ENCODE measurements at regions not wholly inside any gene's neighbourhood (a gene's known extent, or its start where the extent isn't known, plus 50 kb on each side); places are given as distances from the start of the nearest gene placed in this dataset.

- intact Hi-C loops (cut with DNase I), result no loop called here
- DNase-seq (ENCODE audit: low spot score), result no peak
- no peak for ATAC-seq
Observed at GRCh38 chr6:91465393-91465792, 878.5 kb upstream of the MAP3K7 start.

DNA sequence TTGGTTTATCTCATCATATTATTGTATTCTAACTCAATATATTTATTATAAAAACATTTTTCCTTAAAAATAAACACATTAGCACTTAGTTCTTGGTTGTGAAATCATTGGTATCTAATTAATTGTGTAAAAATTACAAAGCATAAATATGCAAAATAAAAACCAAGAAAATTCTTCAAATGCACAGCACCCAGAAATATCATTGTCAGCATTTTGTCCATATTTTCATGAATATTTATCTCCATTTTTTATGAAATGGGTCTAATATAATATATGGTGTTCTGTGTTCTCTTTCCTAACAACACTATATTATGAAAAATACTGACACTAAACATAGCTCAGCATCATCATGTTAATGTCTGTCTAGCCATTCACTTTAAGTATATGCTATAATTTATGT lies 877.8 kb upstream of the MAP3K7 start:
- no peak for ATAC-seq
- DNase-seq (ENCODE audit: low spot score), result no peak
- intact Hi-C loops (cut with DNase I), result no loop called here

DNA sequence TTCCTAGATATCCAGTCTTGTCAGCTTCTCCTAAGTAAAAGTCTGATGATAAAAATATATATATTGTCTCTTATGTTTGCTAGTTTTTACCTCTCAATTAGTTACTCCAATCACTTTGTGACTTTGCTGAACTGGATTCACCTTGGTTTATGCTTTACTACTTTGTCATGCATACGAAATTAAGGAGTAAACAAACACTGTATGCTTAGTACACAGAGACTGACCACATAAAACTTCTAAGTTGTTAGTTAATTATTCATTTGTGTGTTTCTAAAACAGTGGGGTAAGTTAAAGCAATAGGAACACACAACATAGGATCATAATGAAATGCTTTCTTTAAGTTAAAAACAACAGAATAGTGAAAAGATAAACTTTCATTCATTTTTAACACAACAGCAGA lies 877.3 kb upstream of the MAP3K7 start:
- intact Hi-C loops (cut with DNase I), result no loop called here
- ATAC-seq, result no peak

DNA sequence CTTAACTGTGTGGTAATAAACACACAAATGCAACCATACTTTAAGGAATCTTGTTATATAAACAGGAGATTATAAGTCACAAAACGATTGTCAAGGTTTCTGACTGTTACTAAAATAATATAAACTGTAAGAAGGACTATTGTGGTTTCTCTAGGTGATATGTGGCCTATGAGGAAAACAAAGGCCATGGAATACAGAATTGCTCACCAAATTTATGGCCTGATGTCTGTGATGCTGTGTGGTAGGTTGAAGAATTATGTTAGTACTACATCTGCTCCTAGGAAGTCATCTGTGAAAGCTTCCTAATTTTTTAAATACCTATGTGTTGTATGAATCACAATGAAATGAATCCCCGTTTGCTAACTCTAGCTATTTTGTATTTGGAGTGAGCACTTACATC lies 875.4 kb upstream of the MAP3K7 start:
- intact Hi-C loops (cut with DNase I), result no loop called here
- DNase-seq (ENCODE audit: low spot score) (no peak), ATAC-seq (no peak)

More for the DNA sequence above, 877.3 kb upstream of the MAP3K7 start:
- DNase-seq (ENCODE audit: low spot score), result no peak

GRCh38 chr6:91453224-91453878 lies 866.5 kb upstream of the MAP3K7 start:
- no peak for DNase-seq (ENCODE audit: low spot score)

DNA sequence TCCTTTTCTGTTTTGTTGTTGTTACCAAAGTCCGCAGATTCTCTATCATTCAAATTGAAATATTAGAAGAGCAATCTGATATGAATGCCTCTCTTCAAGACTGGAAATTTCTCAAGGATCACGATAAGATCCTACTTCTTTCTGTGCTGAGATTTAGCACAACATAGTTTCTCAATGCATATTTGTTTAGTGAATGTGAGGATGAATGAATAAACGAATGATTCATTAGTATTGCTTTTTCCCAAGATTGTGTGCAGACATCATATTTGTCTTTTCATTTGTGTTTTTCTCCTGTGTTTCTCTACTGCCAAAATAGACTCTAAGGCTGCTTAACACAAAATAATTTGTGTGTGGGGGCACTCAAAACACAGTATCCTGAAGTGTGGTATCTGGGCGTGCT lies 862.7 kb upstream of the MAP3K7 start:
- ATAC-seq, result no peak
- no peak for DNase-seq (ENCODE audit: low spot score)
- intact Hi-C loops (cut with DNase I), result no loop called here

More at GRCh38 chr6:91453224-91453878, 866.5 kb upstream of the MAP3K7 start:
- intact Hi-C loops (cut with DNase I), result no loop called here
- no peak for ATAC-seq

GRCh38 chr6:91447530-91448254 lies 860.8 kb upstream of the MAP3K7 start:
- intact Hi-C loops (cut with DNase I), result no loop called here
- ATAC-seq (no peak), DNase-seq (ENCODE audit: low spot score) (no peak)

- no peak for ATAC-seq
Observed at GRCh38 chr6:91447081-91447480, 860.2 kb upstream of the MAP3K7 start.

DNA sequence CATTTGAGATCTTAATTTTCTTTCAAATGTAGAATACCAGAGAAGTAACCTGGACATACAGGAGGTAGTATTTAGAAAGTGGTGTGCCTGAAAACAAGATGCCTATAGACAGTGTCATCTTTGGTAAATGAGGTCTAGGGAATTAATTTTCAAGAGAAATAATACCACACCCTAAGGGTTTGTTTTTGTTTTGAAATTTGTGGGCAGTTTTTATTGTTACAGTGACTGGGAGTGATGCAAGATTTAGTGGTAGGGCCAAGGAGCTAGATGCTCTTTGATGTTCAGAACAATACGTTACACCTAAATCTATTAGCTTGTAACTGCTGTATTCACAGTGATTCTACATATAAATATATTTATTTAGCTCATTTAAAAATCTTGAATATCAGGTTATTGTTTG lies 856.5 kb upstream of the MAP3K7 start:
- DNase-seq (ENCODE audit: low spot score) (no peak), ATAC-seq (no peak)
- intact Hi-C loops (cut with DNase I), result no loop called here

More at GRCh38 chr6:91447081-91447480, 860.2 kb upstream of the MAP3K7 start:
- intact Hi-C loops (cut with DNase I), result no loop called here
- DNase-seq (ENCODE audit: low spot score), result no peak

GRCh38 chr6:91442342-91442741 lies 855.5 kb upstream of the MAP3K7 start:
- no peak for ATAC-seq
- intact Hi-C loops (cut with DNase I), result no loop called here
- DNase-seq (ENCODE audit: low spot score), result no peak

DNA sequence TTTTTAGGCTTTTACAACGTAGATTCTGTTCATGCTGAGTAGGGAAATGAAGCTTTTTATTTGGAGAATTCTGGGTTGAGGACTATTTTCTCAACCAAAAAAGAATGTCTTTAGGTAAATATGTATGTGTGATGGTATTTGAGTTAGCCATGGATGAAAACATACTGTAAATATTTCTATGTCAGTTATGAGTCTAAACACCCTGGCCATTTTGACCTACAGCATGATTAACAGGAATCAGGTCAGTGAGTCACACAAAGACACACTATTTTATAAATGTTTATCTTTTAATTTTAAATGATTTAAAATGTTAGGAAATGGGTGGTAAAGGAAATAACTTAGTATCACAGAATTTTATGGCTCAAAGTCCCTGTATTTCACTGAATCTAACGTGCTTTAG lies 851.7 kb upstream of the MAP3K7 start:
- intact Hi-C loops (cut with DNase I), result no loop called here
- ATAC-seq (no peak), DNase-seq (ENCODE audit: low spot score) (no peak)

- intact Hi-C loops (cut with DNase I), result no loop called here
- ATAC-seq, result no peak
Observed at GRCh38 chr6:91437315-91437729, 850.5 kb upstream of the MAP3K7 start.

DNA sequence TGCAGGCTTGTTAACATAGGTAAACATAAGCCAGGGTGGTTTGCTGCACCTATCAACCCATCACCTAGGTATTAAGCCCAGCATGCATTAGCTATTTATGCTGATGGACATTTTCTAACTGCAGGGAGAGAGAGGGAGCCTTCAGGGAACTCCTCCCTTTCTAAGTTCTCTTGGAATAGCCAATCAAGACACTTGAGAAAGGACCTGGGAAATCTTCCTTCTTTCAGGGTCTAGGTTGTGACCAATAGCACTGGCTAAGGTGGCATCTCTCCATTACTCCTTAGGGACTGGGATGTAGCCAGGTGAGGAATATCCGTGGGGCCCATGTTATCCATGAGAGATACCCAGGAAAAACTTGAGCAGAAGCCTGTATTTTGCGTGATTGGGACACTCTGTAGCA lies 849.6 kb upstream of the MAP3K7 start:
- ATAC-seq, result no peak
- intact Hi-C loops (cut with DNase I), result no loop called here
- DNase-seq (ENCODE audit: low spot score), result no peak

More at GRCh38 chr6:91437315-91437729, 850.5 kb upstream of the MAP3K7 start:
- no peak for DNase-seq (ENCODE audit: low spot score)

DNA sequence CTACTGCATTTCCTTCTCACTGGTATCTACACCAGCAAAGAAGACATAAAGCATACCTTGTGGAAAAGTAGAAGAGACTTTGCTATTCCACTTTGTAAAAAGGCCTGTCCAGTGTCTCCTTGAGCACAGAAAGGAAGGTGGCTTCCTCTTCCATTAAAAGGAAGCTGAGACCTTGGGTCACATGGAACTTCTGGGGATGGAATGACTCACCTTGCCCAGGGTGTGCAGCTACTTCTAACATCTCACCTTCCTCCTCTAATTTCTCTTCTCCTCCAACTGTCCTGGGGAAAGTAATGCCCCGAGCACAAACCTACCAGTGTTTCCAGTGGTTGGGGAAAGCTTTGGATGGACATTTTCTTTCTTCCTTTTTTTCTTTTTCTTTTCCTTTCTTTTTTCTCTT lies 848.8 kb upstream of the MAP3K7 start:
- ATAC-seq (no peak), DNase-seq (ENCODE audit: low spot score) (no peak)
- intact Hi-C loops (cut with DNase I), result no loop called here

- ATAC-seq (no peak), DNase-seq (ENCODE audit: low spot score) (no peak)
- intact Hi-C loops (cut with DNase I), result no loop called here
Observed at GRCh38 chr6:91434576-91434975, 847.7 kb upstream of the MAP3K7 start.

GRCh38 chr6:91433660-91434534 lies 847.0 kb upstream of the MAP3K7 start:
- intact Hi-C loops (cut with DNase I), result no loop called here
- no peak for ATAC-seq
- DNase-seq (ENCODE audit: low spot score), result no peak

DNA sequence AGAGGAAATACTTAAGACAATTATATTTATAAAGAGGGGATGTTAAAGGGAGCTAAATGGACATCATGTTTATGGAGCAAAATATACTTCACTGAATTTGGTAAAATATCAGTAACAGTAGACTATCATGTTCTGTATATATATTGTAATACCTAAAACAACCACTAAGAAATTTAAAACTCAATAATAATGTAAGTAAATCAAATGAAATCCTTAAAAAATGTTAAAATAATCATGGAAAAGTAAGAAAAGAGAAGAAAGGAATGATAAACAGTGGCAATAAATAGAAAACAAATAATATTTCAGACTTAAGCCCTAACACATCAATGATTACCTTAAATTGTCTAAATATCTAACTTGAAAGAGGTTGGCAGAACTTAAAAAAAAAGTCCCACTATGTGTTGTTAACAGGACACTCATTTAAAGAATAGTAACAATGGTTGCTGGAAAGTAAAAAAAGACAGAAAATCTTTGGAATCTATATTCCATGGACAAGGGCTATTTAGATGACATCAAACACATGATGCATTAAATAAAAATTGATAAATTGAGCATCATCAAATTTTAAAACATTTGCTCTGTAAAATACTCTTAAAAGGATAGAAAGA lies 842.2 kb upstream of the MAP3K7 start:
- ATAC-seq (no peak), DNase-seq (ENCODE audit: low spot score) (no peak)
- intact Hi-C loops (cut with DNase I), result no loop called here

GRCh38 chr6:91428296-91428695 lies 841.4 kb upstream of the MAP3K7 start:
- DNase-seq (ENCODE audit: low spot score) (no peak), ATAC-seq (no peak)
- intact Hi-C loops (cut with DNase I), result no loop called here

DNA sequence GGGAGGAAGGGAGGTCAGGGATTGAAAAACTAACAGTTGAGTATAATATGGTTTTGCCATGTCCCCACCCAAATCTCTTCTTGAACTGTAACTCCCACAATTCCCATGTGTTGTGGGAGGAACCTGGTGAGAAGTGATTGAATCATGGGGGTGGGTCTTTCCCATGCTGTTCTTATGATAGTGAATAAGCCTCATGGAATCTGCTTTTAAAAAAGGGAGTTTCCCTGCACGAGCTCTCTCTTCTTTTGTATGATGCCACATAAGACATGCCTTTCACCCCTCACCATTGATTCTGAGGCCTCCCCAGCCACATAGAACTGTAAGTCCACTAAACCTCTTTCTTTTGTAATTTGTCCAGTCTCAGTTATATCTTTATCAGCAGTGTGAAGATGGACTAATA lies 833.4 kb upstream of the MAP3K7 start:
- DNase-seq (ENCODE audit: low spot score) (no peak), ATAC-seq (no peak)
- intact Hi-C loops (cut with DNase I), result no loop called here

All from sciatic nerve (tissue), 2 donors.